Stimulated activated naive CD4-positive, alpha-beta T cell treated with Interleukin-2 at 50 U/mL for 16 hours (primary cell): ENCODE measurements at regions not wholly inside any gene's neighbourhood (a gene's known extent, or its start where the extent isn't known, plus 50 kb on each side); places are given as distances from the start of the nearest gene placed in this dataset.

ENCODE experiments used
- DNase-seq: peaks from one replicate; lab custom pipeline; 2025; lab: John Stamatoyannopoulos, UW

DNA sequence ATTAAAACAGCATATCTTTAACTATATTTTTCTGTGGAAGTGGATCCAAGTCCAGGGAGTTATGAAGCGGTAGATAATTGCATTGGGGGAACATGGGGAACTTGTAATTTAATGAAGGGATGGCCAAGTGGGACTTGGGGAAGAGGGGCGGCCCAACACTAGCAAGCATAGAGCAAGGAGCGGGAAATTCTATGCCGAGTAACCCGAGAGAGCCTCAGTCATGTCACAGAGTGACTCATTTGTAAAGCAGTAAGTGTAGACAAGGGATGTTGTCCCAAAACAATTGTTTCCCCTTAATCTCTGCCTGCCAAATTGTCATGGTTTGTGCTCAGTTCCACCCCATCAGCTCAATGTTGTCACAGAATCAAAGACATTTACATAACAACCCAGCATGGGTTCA is 620.1 kb downstream of the AJAP1 start:
- DNase-seq: no peak

DNA sequence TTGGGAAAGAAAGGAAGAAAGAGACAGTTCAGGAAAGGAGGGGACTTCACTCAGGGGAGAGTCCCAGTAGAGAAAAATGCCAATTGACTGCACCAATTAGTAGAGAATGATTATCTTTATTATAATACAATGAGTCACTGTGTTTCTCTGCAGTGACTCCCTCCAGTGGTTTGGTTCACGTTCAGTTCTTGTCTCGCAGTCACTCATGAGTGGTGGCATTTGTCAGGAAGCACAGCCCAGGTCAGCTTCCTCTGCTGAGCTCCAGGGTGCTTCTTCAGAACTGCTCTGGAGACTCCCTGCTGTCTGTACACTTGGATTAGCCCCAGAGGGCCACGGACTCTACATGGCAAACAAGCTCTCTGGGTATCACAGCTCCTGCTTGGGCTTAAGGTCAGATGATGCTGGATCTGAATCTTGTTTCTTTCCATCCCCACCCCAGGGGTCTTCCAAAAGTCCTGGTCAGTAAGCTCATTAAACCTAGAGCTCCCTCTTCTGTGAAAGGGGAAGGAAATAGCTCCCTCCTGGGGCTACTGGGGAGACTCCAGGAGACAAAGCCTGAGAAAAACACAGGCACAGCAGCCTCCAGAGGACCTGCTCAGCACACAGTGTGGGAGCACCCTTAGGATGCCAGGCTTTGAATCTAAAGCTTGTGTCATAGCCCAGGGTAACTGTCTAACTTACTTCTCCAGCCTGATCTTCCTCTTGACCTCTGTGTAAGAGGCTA is 619.0 kb downstream of the AJAP1 start:
- DNase-seq: no peak

DNA sequence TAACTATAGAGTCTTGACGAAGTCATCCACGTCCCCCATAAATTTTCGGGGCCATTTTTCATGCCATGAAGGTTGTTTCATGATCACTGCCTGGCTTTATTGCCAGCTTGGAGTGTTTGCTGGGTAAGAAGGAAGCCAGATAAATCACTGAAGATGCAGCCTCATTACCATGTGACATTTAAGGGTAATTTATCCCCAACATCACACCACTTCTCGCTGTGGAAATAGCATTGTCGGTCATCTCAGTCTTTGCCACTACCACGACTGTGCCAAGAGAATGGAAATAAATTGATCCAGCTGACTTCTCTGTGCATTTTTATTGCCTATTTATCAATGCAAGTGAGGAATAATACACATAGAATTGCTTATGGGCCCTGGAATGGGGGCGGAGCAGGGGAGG is 617.9 kb downstream of the AJAP1 start:
- DNase-seq: no peak

DNA sequence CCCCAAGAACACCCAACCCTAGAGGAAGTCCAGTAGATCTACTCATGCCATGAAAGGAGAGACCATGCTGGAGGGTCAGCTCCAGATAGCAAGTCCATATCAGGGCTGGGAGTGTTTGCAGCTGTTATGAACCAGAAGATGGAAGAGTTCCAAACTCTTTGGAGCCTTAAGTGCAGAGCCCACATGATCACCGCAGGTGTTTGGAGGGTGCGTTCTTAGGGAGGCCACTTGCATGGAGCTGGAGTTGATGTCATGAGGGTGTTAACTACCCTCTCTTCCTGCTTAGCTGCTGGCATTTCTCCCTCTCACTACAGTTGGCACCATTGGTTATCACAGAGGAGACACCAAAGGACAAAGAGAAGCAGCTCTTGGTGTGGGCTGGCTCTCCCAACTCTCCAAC is 616.9 kb downstream of the AJAP1 start:
- DNase-seq: no peak

DNA sequence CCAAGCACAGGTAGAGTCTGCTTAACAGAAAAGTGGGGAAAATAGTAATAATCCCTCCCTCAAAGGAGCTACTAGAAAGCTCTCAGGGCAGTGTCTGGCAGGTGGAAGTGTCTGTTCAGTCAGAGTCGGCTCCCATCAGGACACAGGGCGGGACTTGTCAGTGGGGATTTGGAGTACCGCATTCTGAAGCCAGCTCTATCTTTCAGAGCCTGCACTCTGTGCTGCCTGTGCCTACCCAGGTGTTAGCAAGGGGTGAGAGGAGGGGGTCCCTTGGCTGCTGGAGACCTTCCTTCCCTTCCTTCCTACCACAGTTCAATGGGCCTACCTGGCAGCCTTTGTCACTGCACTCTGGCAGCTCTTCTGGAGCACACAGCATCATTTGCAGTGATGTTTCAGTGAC is 615.5 kb downstream of the AJAP1 start:
- DNase-seq: no peak

DNA sequence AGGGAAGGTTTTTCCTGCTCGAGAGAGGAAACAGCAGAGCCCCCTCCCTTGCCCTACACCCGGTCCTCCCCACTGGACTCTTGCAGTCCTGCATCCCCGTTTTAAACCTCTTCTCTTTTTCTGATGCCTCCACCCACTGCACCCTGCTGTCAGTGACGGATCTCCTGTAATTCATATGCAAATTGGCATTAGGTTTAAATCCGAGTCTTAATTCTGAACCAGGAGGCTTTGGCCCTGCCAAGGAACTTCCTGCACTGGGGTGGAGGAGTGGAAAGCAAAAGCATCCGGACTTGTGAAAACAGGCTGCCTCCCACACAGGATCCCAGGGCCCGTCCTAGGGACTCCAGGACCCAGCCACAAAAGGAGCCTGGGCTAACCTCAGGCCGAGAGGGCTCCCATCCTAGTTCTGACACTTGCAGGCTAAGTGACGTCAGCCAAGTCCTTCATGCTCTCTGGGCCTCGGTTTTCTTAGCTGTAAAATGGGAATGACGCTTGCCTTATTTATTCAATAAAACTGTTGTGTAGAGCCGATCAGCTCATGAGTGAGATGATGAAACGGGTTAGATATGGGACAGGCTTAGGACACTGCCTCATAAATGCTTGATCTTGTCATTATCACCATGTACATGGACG is 613.3 kb downstream of the AJAP1 start:
- no peak for DNase-seq

DNA sequence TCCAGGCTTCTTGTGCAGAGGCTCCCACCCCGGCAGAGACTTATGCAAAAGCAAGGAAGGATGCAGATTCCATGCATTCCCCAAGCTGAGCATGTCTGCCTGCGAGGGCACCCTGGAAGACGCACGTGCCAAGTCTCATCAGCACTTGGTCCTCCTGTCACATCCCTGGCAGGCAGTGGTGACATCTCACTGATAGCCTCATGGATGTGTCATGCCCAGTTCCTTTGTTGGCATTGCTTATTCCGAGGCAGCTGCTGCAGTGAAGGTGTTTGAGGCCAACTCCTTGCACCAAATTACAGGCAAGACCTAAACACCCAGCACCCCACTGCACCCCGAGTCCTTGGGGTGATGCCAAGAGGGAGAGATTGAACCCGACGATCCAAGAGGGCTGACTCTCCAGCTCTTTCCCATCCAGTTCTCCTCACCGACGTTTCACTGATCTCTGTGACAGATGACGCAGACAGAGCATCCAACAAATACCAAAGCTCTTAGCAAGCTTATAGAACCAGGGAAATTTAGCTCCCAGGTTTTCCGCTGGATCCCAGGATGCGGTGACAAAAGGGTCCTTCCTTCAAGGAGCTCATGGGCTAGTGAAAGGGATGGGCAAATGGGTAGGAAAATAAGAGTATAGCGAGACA is 611.1 kb downstream of the AJAP1 start:
- DNase-seq: no peak

DNA sequence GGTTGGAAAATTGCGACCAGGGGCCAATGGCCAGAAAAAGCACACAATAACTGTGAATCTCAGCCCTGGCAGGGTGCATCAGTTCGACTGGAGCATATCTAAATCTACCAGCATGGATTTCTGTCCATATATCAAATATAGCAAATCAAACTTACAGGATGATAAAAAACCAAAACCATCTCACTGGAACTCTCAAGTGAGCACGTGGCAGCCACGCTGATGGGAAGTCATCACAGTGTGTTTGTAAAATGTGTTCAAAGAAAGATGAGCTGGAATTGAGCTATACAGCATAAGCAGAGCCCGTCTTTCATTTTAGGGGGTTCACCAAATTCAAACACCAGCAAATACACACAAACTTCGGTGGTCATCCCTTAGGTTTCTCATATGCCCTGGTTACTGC is 610.1 kb downstream of the AJAP1 start:
- no peak for DNase-seq

DNA sequence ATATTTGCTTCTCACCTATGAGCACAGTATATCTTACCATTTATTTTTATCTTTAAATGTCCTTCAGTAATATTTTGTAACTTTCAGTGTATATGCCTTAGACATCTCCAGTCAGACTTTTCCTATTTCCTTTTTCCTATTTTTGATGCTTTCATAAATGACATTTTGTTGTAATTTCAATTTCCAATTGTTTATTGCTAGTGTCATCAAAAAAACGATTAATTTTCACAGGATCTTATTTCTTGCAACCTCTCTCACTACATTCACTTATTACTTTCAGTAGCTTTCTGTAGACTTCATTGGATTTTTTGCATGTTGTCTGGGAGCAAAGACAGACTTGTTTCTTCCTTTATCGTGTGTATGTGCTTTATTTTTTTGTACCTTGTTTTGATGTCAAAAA is 602.4 kb downstream of the AJAP1 start:
- DNase-seq: no peak

DNA sequence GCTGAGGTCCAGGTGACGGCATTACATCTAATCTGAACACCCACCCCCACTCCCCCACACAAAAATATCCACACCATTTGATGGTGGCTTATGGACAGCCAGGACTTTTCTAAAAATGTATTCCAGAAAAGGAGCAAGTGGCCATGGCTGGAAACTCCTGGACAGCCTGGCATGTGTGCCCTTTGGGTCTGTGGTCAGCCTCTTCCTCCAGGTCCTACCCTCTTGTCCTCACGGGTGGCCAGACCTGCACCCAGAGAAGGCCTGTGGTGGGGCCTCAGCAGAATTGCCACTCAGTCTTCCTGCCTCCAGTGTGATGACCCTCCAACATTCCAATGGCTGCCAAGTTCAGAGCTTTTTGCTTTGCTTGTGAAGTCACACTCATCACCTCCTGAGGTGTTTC is 600.6 kb downstream of the AJAP1 start:
- DNase-seq: no peak

DNA sequence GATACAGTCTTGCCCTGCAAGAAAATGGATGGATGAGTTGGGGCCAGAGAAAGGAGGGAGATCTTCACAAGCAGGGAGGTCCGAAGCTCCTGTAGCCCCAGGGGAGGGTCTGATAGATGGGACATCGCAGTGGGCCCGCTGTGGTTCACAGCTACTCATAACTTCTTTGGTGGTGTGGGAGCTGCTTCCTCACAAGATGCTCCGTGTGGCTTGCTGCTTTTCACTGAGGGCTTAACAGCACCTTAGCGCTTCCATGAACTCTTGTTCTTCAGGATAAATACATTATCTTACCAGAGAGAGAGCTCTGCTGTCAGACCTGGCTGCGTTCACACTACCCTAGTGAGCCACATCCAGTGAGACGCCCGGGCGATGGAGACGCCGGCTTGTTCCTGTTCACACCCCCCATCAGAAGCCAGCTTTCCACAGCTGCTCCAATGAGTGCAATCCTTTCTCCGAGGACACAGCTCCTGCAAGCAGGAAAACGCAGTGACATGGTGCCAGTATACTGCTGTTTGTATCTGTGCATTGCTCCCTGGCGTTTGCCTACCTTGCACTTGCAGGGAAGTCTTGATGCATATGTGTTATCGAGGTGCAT is 599.8 kb downstream of the AJAP1 start:
- no peak for DNase-seq

DNA sequence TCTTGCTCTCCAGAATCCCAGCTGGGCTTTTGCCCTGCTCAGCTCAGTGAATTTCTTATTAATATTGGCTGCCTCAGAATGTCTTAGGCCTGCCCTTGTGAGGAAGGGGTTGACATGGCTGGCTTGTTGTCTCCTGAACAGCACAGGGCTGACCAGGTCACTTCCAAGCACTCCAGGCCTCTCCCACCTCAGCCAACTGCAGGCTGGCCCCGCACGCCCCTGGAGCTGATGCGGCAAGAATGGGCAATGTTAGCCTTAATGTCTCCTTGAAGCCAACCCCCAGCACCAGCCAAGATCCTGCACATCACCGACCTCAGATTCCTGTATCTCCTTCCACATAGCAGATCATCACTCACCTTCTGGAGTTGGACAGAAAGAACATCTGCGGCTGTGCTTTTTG is 598.6 kb downstream of the AJAP1 start:
- no peak for DNase-seq

DNA sequence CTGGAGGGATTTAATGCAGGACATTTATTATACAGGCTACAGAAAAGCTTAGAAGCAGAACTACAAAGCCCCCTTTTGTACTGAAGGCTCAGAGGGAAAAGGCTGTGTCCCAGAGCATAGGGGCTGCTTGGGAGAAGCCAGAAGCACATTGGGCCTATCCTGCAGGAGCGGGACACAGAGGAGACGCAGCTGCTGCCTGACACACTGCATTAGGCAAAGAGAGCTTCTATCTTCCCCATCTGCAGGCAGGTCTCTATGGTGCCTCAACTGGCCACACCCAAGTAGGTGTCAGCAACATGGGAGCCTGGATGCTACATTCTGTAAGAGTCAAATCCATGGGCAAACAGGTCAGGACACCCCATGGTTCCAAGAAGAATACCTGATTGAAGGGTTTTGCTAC is 595.9 kb downstream of the AJAP1 start:
- DNase-seq: no peak

DNA sequence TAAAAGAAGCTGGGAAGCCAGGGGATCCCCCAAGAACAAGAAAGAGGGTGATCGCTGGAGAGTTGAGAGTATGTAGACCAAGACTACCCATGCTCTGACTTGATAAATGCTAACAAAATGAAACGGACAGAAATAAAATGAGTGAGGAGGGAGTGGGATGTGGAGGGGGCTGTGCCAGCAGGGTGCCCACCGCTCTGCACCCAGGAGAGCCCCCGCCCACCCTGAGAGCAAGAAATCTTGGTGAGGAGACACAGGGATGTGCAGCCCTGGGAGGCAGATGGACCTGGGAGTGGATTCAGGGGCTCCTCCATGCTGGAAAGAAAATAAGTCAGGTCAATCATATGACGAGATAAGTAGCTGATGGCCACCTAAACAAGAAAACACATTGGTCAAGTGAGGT is 590.9 kb downstream of the AJAP1 start:
- no peak for DNase-seq

DNA sequence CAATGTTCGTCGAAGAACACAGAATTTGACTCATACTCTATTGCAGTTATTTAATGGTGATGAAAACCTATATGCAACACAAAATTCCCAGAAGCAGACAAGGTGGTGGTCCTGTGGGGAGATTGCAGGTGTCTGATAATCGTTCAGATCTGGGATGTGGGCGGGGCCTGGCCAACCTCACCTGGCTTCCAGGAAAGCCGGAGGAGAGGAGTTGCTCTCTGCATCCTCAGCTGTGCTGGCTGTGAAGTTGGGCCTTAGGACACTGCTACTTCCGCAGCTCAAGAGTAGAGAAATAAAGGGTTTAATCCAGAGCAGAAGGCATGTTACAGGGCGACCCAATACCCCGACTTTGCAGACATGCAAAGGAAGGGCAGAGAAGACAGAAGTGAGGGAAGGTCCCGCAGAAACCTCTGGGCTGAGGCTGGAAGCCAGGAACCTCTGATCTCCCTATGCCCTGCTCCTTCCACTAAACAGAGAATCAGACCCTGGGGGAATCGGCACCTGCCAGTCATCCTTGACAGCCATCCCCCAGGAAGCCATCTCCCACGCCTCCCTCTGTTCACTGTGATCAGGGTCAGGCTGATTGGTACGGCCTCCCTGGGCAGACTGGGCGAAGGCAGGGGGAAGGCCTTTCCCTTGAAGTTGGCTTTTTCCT is 590.3 kb downstream of the AJAP1 start:
- no peak for DNase-seq

DNA sequence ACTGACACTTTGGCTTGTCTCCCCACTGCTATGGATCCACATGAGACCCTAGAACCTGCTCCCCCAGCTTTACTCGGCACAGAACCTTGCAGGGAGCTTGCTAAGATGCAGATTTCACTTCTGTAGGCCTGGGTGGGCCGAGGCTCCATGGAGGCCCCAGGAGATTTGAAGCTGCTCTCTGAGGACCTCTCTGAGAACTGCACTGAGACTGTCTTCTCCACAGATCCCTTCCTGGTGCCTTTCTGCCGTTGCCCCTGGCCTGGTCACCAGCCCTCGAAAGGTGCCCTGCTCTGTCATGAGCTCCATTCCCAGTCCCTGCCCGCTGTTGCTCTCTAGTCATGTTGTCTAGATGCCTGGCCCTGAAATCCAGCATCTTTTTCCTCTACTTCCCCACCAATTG is 588.4 kb downstream of the AJAP1 start:
- DNase-seq: no peak

DNA sequence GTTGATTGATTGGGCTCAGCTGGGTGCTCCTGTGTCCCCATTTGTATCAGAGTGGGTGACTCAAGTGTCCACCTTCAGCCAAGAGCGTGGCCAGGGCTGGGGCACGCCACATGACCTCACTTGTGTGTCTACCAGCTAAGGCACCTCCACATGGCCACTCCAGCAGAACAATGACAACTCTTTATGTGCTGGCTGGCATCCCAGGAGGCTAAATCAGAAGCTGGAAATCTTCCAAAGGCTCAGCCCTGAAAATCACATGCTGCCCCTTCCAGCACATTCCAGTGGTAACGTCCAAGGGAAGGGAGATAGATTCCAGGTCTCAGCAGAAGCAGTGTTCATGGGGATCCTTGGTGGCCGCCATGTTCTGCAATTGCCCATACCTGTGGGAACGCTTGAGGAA is 585.5 kb downstream of the AJAP1 start:
- DNase-seq: no peak

DNA sequence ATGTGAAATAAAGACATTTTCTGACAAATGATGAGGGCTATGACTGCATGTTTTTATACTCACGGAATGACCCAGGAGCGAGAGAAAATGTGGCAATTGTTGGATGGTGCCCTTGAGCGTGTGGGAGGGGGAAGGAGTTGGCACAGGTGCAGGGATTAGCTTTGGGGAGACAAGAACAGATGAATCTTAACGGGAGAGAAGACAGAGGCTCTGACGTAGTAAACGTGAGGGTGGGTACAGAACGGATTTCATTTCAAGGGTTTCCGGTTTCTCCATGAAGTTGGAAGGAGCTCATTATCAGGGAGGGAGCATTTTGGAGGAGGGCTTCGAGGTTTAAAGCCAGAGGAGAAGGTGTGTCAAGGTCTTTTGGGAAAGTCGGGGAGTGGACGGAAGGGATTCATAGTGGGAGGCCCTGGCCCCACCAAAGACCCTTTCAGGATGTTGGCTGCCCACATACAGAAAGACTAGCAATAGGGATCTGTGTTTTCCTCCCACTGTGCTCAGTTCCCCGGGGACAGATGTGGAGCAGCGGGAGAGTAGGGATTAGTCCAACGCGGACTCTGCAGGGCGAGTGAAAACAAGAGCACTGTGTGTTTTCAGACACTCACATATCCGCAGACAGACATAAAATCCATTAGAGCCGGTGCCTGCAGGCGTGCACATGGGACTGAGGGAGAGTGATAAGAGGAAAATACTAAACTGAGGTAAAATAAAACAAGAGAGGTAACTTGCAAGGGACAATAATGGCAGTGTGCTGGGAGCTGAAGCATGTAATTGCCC is 584.1 kb downstream of the AJAP1 start:
- no peak for DNase-seq

DNA sequence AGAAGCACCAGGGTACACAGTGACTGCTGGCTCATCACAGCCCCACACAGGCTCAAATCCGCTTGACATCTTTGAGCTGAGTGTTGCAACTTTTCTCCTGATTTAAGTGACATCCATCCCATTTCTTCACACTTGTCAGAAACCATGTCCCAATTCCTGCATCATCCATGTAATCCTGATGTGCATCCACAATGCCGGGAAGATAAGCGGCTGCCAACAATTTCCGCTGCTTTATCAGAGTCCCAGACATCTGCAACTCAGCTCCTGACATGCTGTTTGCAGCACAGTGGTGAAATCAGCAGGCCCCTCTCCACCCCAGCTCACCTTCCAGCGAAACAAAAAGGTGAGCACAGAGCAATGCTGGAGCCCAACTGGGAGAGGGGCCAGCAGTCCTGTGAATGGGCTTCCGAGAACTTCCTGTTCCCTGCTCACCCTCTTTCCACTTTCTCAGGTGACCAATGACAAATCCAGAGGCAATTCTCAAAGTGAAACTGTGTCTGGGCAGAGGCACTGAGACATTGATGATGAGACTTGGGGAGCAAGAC is 581.0 kb downstream of the AJAP1 start:
- no peak for DNase-seq

DNA sequence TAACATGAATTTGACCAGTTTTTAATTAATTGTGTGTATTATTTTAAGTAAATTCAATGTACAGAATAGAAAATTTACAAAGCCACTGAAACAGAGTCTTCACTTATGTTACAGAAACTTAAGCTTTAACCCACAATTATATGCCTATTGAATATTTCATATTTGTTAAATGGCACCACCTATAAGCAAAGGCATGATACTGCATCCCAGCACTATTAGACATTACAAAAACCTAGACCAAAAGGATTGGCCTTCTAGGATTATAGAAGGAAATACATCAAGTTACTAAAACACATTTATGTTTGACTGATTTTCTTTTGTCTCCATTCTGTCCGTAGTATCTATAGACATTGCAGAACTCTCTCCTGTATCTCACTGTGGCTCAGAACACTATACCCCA is 578.1 kb downstream of the AJAP1 start:
- DNase-seq: no peak

DNA sequence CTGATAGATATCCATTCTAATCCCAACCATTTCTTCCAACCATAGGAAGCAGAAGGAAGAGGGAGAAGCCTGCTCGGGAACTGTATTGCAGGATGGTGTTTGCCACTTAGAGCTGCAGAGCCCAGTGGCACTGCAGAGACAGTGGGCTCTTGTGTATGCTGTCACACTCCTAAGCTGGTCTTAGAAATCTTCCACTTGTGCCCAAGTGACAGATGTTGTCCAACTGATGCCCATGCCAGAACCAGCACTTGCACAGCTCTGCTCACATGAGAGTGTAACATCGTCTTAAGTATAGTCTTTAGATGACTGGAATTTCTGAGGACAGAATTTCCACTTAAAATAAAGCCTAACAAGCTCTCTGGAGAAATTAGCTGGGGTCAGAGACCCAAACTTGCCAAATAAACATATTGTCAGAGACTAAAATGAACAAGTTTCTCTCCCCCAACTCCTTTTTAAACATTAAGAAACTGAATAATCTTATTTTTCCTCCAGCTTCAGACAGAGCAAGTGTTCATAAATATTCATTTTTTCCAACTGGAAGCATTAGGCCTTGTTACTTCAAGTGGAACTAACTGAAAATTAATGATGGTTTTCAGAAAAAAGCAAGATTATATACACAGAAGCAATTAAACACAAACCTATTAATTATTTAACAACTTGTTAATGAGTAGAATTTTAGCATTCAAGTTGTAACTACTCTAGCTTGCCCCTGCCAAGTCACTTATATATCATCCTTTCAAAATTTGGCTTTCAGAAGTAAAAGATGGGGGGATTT is 577.3 kb downstream of the AJAP1 start:
- DNase-seq: no peak
